ENCODE measurements at regions not wholly inside any gene's neighbourhood (a gene's known extent, or its start where the extent isn't known, plus 50 kb on each side); places are given as distances from the start of the nearest gene placed in this dataset.

GRCh38 chr11:111162305-111162704, 83.2 kb upstream of the POU2AF2 start:
- Histone ChIP-seq H3K4me3 (replicated peaks; ENCODE audit: low read depth, low read length) (no peak overlapping the region), H3K36me3 (ENCODE audit: control insufficient read depth, insufficient read depth, low read length) (no peaks in the 10 kb centered on the region), H3K27me3 (replicated peaks; ENCODE audit: control insufficient read depth, insufficient read depth, low read length) (no peaks in the 10 kb centered on the region)
- no peak for TF ChIP-seq CTCF (IDR thresholded peaks at IDR 0.05; ENCODE audit: insufficient read depth, low read length, poor library complexity, severe bottlenecking)
- no peak for DNase-seq (ENCODE audit: extremely low read depth, insufficient read length)

- Histone ChIP-seq H3K36me3 (ENCODE audit: control insufficient read depth, insufficient read depth, low read length) (no peaks in the 10 kb centered on the region), H3K4me3 (replicated peaks; ENCODE audit: low read depth, low read length) (no peak overlapping the region), H3K27me3 (replicated peaks; ENCODE audit: control insufficient read depth, insufficient read depth, low read length) (no peaks in the 10 kb centered on the region; the same call in 1 of the 2 replicates)
- no peak for DNase-seq (ENCODE audit: extremely low read depth, insufficient read length)
- no peak for TF ChIP-seq CTCF (IDR thresholded peaks at IDR 0.05; ENCODE audit: insufficient read depth, low read length, poor library complexity, severe bottlenecking)
Observed at GRCh38 chr11:111157571-111157970, 88.0 kb upstream of the POU2AF2 start.

- DNase-seq (ENCODE audit: extremely low read depth, insufficient read length): no peak
- Histone ChIP-seq H3K27me3 (replicated peaks; ENCODE audit: control insufficient read depth, insufficient read depth, low read length) (no peaks in the 10 kb centered on the region; the same call in none of the 2 replicates), H3K36me3 (ENCODE audit: control insufficient read depth, insufficient read depth, low read length) (no peaks in the 10 kb centered on the region), H3K4me3 (replicated peaks; ENCODE audit: low read depth, low read length) (no peak overlapping the region)
- TF ChIP-seq CTCF (IDR thresholded peaks at IDR 0.05; ENCODE audit: insufficient read depth, low read length, poor library complexity, severe bottlenecking): no peak
Observed at GRCh38 chr11:111155021-111155420, 90.5 kb upstream of the POU2AF2 start.

GRCh38 chr11:111153194-111153593, 92.3 kb upstream of the POU2AF2 start:
- Histone ChIP-seq H3K4me3 (replicated peaks; ENCODE audit: low read depth, low read length) (no peak overlapping the region), H3K27me3 (replicated peaks; ENCODE audit: control insufficient read depth, insufficient read depth, low read length) (no peaks in the 10 kb centered on the region; the same call in none of the 2 replicates), H3K36me3 (ENCODE audit: control insufficient read depth, insufficient read depth, low read length) (no peaks in the 10 kb centered on the region)
- TF ChIP-seq CTCF (IDR thresholded peaks at IDR 0.05; ENCODE audit: insufficient read depth, low read length, poor library complexity, severe bottlenecking): no peak
- no peak for DNase-seq (ENCODE audit: extremely low read depth, insufficient read length)

- DNase-seq (ENCODE audit: extremely low read depth, insufficient read length): no peak
- Histone ChIP-seq H3K4me3 (replicated peaks; ENCODE audit: low read depth, low read length) (no peak overlapping the region), H3K36me3 (ENCODE audit: control insufficient read depth, insufficient read depth, low read length) (no peaks in the 10 kb centered on the region), H3K27me3 (replicated peaks; ENCODE audit: control insufficient read depth, insufficient read depth, low read length) (no peaks in the 10 kb centered on the region; the same call in 1 of the 2 replicates)
- no peak for TF ChIP-seq CTCF (IDR thresholded peaks at IDR 0.05; ENCODE audit: insufficient read depth, low read length, poor library complexity, severe bottlenecking)
Observed at GRCh38 chr11:111148953-111149352, 96.6 kb upstream of the POU2AF2 start.

- no peak for DNase-seq (ENCODE audit: extremely low read depth, insufficient read length)
- no peaks in the 10 kb centered on the region; the same call in 1 of the 2 replicates for H3K27me3 ChIP-seq (replicated peaks; ENCODE audit: control insufficient read depth, insufficient read depth, low read length)
- no peaks in the 10 kb centered on the region for H3K36me3 ChIP-seq (ENCODE audit: control insufficient read depth, insufficient read depth, low read length)
- no peak overlapping the region for H3K4me3 ChIP-seq (replicated peaks; ENCODE audit: low read depth, low read length)
- no peak for TF ChIP-seq CTCF (IDR thresholded peaks at IDR 0.05; ENCODE audit: insufficient read depth, low read length, poor library complexity, severe bottlenecking)
Observed at GRCh38 chr11:111148121-111148520, 97.4 kb upstream of the POU2AF2 start.
